Adrenal gland (tissue), 9 donors: ENCODE measurements at regions not wholly inside any gene's neighbourhood (a gene's known extent, or its start where the extent isn't known, plus 50 kb on each side); places are given as distances from the start of the nearest gene placed in this dataset.

ENCODE experiments used
- DNase-seq, 7 donors: peaks; one replicate each; pipeline ENCODE4 v3.0.0-alpha.2; 2019 to 2020
- H3K27ac ChIP-seq, 5 donors: fragments of 200-600 bp; sonication (generic) in 4 of 5; 1 replicate in 3 of 5; 2 replicates in 2 of 5; pipeline versions ENCODE4 v1.5.1 to v1.8.0; 2016 to 2020; ENCODE audit warnings: mild to moderate bottlenecking in 1 of 5
- H3K27me3 ChIP-seq: fragments of 200-600 bp; 2 replicates; pipeline ENCODE4 v1.8.0; 2021
- H3K36me3 ChIP-seq, 2 donors: fragments of 200-600 bp; replicated peaks in 1 of 2; 1 replicate in 1 of 2; 2 replicates in 1 of 2; pipeline versions ENCODE4 v1.5.1 to v1.8.0; 2018 to 2022
- H3K4me1 ChIP-seq, 2 donors: fragments of 200-600 bp; replicated peaks in 1 of 2; 1 replicate in 1 of 2; 2 replicates in 1 of 2; pipeline versions ENCODE4 v1.5.1 to v1.8.0; 2018 to 2021
- H3K4me3 ChIP-seq, 4 donors: fragments of 200-600 bp; sonication (generic) in 3 of 4; one replicate each; pipeline ENCODE4 v1.5.1; 2016 to 2018
- H3K9me3 ChIP-seq, 3 donors: fragments of 200-600 bp; sonication (generic) in 1 of 3; replicated peaks in 1 of 3; 1 replicate in 2 of 3; 2 replicates in 1 of 3; pipeline versions ENCODE4 v1.5.1 to v1.8.0; 2016 to 2021
- POLR2A ChIP-seq, 2 donors: fragments of 450-650 bp; IDR thresholded peaks; one replicate each; pipeline ENCODE4 v1.6.1; 2017; ENCODE audit warnings: antibody characterized with exemption in 2 of 2, mild to moderate bottlenecking in 2 of 2, moderate library complexity in 1 of 2
- WGBS, 4 donors: extraction: QIAGEN DNeasy Blood & Tissue Kit in 2 of 4; methylation state at CpG; one replicate each; pipeline versions ENCODE4 v1.1.5 to v1.1.7; 2013 to 2017; 5-methylcytosine and 5-hydroxymethylcytosine counted together
- intact Hi-C, 2 donors: fragments of 100-400 bp; cut with DNase I; formaldehyde crosslinking; loops; one replicate each; pipeline versions ENCODE4 v1.14.1 to v1.15.0; 2022 to 2023
- TF ChIP-seq, protein P1 (sequence below), 6 experiments: fragments of 450-650 bp in 4 of 6; fragments of 200-600 bp in 2 of 6; sonication (generic) in 1 of 6; IDR thresholded peaks; 1 replicate in 5 of 6; 2 replicates in 1 of 6; pipeline versions ENCODE4 v1.5.1 to v1.8.0; 2016 to 2021; ENCODE audit warnings: antibody characterized with exemption in 6 of 6, mild to moderate bottlenecking in 2 of 6, moderate library complexity in 1 of 6
- donor health status: healthy with polysubstance abuse.
- donor health status: Bipolar disorder and iron deficiency.
- donor health status: DM: yes; HTN: yes; CAD: no.
- donor health status: DM: no; HTN: no; CAD: no.
- donor health status: DM: no; HTN: no; CAD: no.

DNA sequence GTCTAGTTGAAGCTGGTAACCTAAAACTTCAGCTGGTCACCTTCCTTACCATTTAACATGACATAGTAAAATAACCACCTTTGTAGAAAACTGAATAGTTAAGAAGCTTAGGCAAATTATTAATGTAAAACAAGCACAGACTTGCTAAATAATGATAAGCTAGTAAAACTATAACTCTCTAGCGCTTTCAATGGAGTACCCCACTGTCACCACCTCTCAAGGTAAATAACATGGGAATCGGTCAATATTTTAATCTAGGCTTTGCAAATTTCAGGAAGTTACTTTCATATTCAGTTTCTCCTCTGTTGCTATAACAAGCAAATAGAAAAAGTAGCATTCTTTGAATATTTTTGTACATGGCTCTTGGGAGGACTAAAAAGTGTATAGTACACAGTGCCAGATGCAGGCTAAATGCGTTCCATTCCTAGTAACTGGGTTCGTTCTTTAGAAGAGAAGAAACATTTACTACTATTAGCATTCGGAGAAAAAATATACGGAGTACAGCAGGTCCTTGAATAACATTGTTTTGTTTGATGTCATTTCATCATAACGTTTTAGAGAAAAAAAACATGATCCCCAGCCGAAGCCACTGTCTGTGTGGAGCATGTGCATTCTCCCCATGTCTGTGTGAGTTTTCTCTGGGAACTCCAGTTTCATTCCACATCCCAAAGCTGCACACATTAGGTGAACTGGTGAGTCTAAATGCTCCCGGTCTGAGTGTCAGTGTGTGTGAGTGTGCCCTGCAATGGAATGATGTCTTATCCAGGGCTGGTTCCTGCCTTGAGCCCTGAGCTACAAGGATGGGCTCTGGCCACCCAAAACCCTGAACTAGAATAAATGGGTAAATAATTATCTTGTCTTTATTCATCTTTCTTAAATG is 52.5 kb downstream of the EPRS1 start:
- TF ChIP-seq POLR2A (IDR thresholded peaks at IDR 0.05): no peak
- TF ChIP-seq, protein P1, sequence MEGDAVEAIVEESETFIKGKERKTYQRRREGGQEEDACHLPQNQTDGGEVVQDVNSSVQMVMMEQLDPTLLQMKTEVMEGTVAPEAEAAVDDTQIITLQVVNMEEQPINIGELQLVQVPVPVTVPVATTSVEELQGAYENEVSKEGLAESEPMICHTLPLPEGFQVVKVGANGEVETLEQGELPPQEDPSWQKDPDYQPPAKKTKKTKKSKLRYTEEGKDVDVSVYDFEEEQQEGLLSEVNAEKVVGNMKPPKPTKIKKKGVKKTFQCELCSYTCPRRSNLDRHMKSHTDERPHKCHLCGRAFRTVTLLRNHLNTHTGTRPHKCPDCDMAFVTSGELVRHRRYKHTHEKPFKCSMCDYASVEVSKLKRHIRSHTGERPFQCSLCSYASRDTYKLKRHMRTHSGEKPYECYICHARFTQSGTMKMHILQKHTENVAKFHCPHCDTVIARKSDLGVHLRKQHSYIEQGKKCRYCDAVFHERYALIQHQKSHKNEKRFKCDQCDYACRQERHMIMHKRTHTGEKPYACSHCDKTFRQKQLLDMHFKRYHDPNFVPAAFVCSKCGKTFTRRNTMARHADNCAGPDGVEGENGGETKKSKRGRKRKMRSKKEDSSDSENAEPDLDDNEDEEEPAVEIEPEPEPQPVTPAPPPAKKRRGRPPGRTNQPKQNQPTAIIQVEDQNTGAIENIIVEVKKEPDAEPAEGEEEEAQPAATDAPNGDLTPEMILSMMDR (IDR thresholded peaks at IDR 0.05): no peak
- Histone ChIP-seq H3K27ac (no peak overlapping the region), H3K27me3 (no peaks in the 10 kb centered on the region), H3K36me3 (peaks cover 0 to 23% of the 10 kb centered on the region in 2 donors), H3K4me3 (no peak overlapping the region), H3K9me3 (no peaks in the 10 kb centered on the region), H3K4me1 (no peaks in the 10 kb centered on the region)
- intact Hi-C loops: no loop called here
- DNase-seq: no peak
- WGBS, 4 donors: 79 to 83% (median 81%) methylated on average over 9 of the region's 9 CpGs

DNA sequence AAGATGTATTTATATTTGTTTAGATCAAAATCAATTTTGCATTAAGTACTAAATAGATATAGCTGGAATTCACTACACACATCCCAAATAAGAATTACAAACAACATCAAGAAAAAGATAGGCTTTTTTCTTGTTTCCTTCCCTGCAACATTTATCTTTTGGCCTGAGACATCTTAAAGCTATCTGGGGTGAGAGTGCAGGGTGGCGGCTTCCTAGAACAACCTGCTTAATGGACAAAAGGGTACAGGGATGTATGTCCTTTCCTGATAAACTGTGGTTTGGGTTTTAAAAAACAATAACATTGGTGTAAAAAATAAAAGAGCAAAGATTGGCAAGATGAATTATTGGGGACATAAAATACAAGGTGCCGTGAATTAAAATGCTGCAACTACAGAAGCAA is 54.4 kb downstream of the EPRS1 start:
- no peak for TF ChIP-seq POLR2A (IDR thresholded peaks at IDR 0.05)
- TF ChIP-seq, protein P1 (IDR thresholded peaks at IDR 0.05): no peak
- no peak overlapping the region for H3K4me3 ChIP-seq
- H3K36me3 ChIP-seq: peaks cover 0 to 18% of the 10 kb centered on the region in 2 donors
- H3K27me3 ChIP-seq: no peaks in the 10 kb centered on the region
- no peaks in the 10 kb centered on the region for H3K9me3 ChIP-seq
- no peak for DNase-seq
- 83 to 90% (median 87%) methylated on average over 2 of the region's 2 CpGs for WGBS, 4 donors
- H3K4me1 ChIP-seq: no peaks in the 10 kb centered on the region
- H3K27ac ChIP-seq: no peak overlapping the region
- intact Hi-C loops: no loop called here

DNA sequence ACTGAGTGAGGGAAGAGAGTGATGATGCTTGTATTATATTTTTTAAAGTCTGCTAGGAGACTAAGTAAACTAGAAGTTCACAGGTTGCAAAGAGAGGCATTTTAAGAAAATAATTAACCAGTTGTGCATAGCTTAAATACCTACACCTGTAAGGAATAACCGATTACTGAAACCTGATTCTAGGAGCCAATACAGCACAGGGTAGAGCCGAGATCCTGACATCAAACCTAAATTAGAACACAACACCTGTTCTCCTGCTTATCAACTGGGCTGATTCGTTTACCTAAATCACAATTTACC is 54.8 kb downstream of the EPRS1 start:
- Histone ChIP-seq H3K9me3 (no peaks in the 10 kb centered on the region), H3K27ac (no peak overlapping the region), H3K27me3 (no peaks in the 10 kb centered on the region), H3K36me3 (peaks cover 0 to 16% of the 10 kb centered on the region in 2 donors), H3K4me1 (no peaks in the 10 kb centered on the region), H3K4me3 (no peak overlapping the region)
- intact Hi-C loops: no loop called here
- 43 to 89% (median 55%) methylated on average over 3 of the region's 3 CpGs for WGBS, 4 donors
- TF ChIP-seq POLR2A (IDR thresholded peaks at IDR 0.05): no peak
- TF ChIP-seq, protein P1 (IDR thresholded peaks at IDR 0.05): no peak
- DNase-seq: no peak

DNA sequence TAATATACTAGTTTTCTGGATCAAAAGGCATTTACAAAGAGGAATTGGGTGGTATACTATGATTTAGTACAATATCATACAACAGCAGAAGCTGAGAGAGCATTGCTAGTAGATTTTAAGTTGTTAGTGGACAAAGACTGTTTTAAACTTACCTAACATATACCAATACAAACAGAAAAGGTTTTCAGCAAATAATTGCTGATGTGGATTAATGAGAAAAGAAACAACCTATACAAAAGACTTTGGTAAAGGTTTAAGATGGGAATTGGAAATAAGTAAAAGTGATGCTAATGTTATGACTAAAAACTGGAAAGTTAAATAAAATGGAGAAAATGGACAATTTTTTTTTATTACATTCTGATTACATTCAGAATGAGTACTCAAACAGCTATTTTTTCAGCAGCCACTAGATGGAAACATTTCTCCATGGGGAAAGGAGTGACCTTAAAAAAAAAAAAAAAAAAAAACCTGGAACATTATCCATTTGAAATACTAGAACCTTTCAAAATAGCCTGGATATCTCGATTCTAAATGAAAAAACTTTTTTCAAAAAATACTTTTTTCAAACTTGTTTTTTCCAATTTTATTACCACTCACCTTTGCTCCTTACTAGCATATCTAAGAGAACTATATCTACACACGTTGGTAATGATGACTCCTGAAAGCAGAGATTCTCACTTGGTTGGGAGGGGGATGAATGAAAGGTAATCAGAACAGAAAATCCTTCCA is 55.4 kb downstream of the EPRS1 start:
- 18 to 26% (median 23%) methylated on average over 2 of the region's 2 CpGs for WGBS, 4 donors
- Histone ChIP-seq H3K36me3 (peaks cover 0 to 11% of the 10 kb centered on the region in 2 donors), H3K27ac (no peak overlapping the region), H3K4me1 (no peaks in the 10 kb centered on the region), H3K9me3 (no peaks in the 10 kb centered on the region), H3K4me3 (no peak overlapping the region), H3K27me3 (no peaks in the 10 kb centered on the region)
- TF ChIP-seq, protein P1 (IDR thresholded peaks at IDR 0.05): peak; percentile 33 to 86 (median 60)
- TF ChIP-seq POLR2A (IDR thresholded peaks at IDR 0.05): no peak
- intact Hi-C loops: no loop called here
- DNase-seq: no peak
